HUDEP-2 (cell line): ENCODE measurements at regions not wholly inside any gene's neighbourhood (a gene's known extent, or its start where the extent isn't known, plus 50 kb on each side); places are given as distances from the start of the nearest gene placed in this dataset.
A peak's percentile ranks its signal among the peaks of the same experiment; 100 is the strongest.
"Not testable (repeated sequence)": the region's sequence is repeated elsewhere in the genome, so short reads cannot be mapped to it uniquely, and the experiment has no call there.

Experiments used
- DNase-seq, 76 experiments: peaks; one replicate each; lab custom pipeline; 2025; ENCODE audit not compliant: unreplicated experiment in 76 of 76; lab: John Stamatoyannopoulos, UW

- no peak for DNase-seq
These were observed 88.2 kb downstream of the CPN2 start for GRCh38 chr3:194262925-194263305.

GRCh38 chr3:194264631-194265504 lies 86.3 kb downstream of the CPN2 start:
- not testable (repeated sequence) for DNase-seq

- no peak for DNase-seq
These were observed 85.6 kb downstream of the CPN2 start for GRCh38 chr3:194265505-194265892.

- DNase-seq = no peak
These were observed 84.8 kb downstream of the CPN2 start for GRCh38 chr3:194265996-194266964.

GRCh38 chr3:194267744-194268653 lies 83.1 kb downstream of the CPN2 start:
- no peak for DNase-seq

- DNase-seq = no peak
These were observed 82.2 kb downstream of the CPN2 start for GRCh38 chr3:194268654-194269512.

- peak in 21 of 76 experiments; percentile 4 to 54 (median 26) for DNase-seq
These were observed 81.5 kb downstream of the CPN2 start for GRCh38 chr3:194269610-194270145.

- peak in 41 of 76 experiments; percentile 9 to 55 (median 27) for DNase-seq
These were observed 80.3 kb downstream of the CPN2 start for GRCh38 chr3:194270627-194271459.

- DNase-seq = no peak
These were observed 79.6 kb downstream of the CPN2 start for GRCh38 chr3:194271460-194272035.

GRCh38 chr3:194272221-194272620 lies 78.9 kb downstream of the CPN2 start:
- DNase-seq = no peak

- no peak for DNase-seq
These were observed 78.0 kb downstream of the CPN2 start for GRCh38 chr3:194272861-194273742.

GRCh38 chr3:194273743-194274310 lies 77.3 kb downstream of the CPN2 start:
- no peak for DNase-seq

- no peak for DNase-seq
These were observed 76.6 kb downstream of the CPN2 start for GRCh38 chr3:194274424-194275085.

- no peak for DNase-seq
These were observed 75.8 kb downstream of the CPN2 start for GRCh38 chr3:194275291-194275690.

- DNase-seq = no peak
These were observed 75.4 kb downstream of the CPN2 start for GRCh38 chr3:194275721-194276120.

GRCh38 chr3:194276768-194277103 lies 74.4 kb downstream of the CPN2 start:
- no peak for DNase-seq
